ENCODE measurements at regions not wholly inside any gene's neighbourhood (a gene's known extent, or its start where the extent isn't known, plus 50 kb on each side); places are given as distances from the start of the nearest gene placed in this dataset.

- in situ Hi-C loops (cut with HindIII; ENCODE audit: low pct_ligation_motif_present, low sequenced_read_pairs), result no loop called here
- no peak for DNase-seq
- Histone ChIP-seq H3K4me3 (ENCODE audit: low read depth, low read length) (no peak overlapping the region), H3K36me3 (replicated peaks) (no peaks in the 10 kb centered on the region), H3K27me3 (replicated peaks) (no peaks in the 10 kb centered on the region), H3K27ac (no peak overlapping the region)
- no peak for TF ChIP-seq CTCF (IDR thresholded peaks at IDR 0.05; ENCODE audit: low read depth, low read length, missing control alignments)
These were observed 206.5 kb downstream of the ABCC12 start for GRCh38 chr16:47949276-47949675.

- DNase-seq, result no peak
- Histone ChIP-seq H3K36me3 (replicated peaks) (no peaks in the 10 kb centered on the region), H3K27ac (no peak overlapping the region), H3K27me3 (replicated peaks) (no peaks in the 10 kb centered on the region), H3K4me3 (ENCODE audit: low read depth, low read length) (no peak overlapping the region)
- TF ChIP-seq CTCF (IDR thresholded peaks at IDR 0.05; ENCODE audit: low read depth, low read length, missing control alignments), result no peak
- in situ Hi-C loops (cut with HindIII; ENCODE audit: low pct_ligation_motif_present, low sequenced_read_pairs), result no loop called here
These were observed 208.1 kb downstream of the ABCC12 start for GRCh38 chr16:47947723-47948122.

- no peak for TF ChIP-seq CTCF (IDR thresholded peaks at IDR 0.05; ENCODE audit: low read depth, low read length, missing control alignments)
- H3K27ac ChIP-seq, result no peak overlapping the region
- H3K27me3 ChIP-seq (replicated peaks), result no peaks in the 10 kb centered on the region
- H3K4me3 ChIP-seq (ENCODE audit: low read depth, low read length), result no peak overlapping the region
- DNase-seq, result no peak
- in situ Hi-C loops (cut with HindIII; ENCODE audit: low pct_ligation_motif_present, low sequenced_read_pairs), result no loop called here
- H3K36me3 ChIP-seq (replicated peaks), result no peaks in the 10 kb centered on the region
These were observed 209.7 kb downstream of the ABCC12 start for GRCh38 chr16:47946092-47946491.

- TF ChIP-seq CTCF (IDR thresholded peaks at IDR 0.05; ENCODE audit: low read depth, low read length, missing control alignments), result no peak
- DNase-seq, result no peak
- Histone ChIP-seq H3K27me3 (replicated peaks) (no peaks in the 10 kb centered on the region), H3K4me3 (ENCODE audit: low read depth, low read length) (no peak overlapping the region), H3K36me3 (replicated peaks) (no peaks in the 10 kb centered on the region), H3K27ac (no peak overlapping the region)
- in situ Hi-C loops (cut with HindIII; ENCODE audit: low pct_ligation_motif_present, low sequenced_read_pairs), result no loop called here
These were observed 211.2 kb downstream of the ABCC12 start for GRCh38 chr16:47944589-47944988.

- DNase-seq, result no peak
- Histone ChIP-seq H3K27me3 (replicated peaks) (no peaks in the 10 kb centered on the region), H3K4me3 (ENCODE audit: low read depth, low read length) (no peak overlapping the region), H3K27ac (no peak overlapping the region), H3K36me3 (replicated peaks) (no peaks in the 10 kb centered on the region)
- in situ Hi-C loops (cut with HindIII; ENCODE audit: low pct_ligation_motif_present, low sequenced_read_pairs), result no loop called here
- TF ChIP-seq CTCF (IDR thresholded peaks at IDR 0.05; ENCODE audit: low read depth, low read length, missing control alignments), result no peak
These were observed 212.6 kb downstream of the ABCC12 start for GRCh38 chr16:47943235-47943634.

GRCh38 chr16:47940466-47940865 is 215.3 kb downstream of the ABCC12 start:
- in situ Hi-C loops (cut with HindIII; ENCODE audit: low pct_ligation_motif_present, low sequenced_read_pairs), result no loop called here
- TF ChIP-seq CTCF (IDR thresholded peaks at IDR 0.05; ENCODE audit: low read depth, low read length, missing control alignments), result no peak

More at GRCh38 chr16:47940466-47940865, 215.3 kb downstream of the ABCC12 start:
- DNase-seq, result no peak
- Histone ChIP-seq H3K27me3 (replicated peaks) (no peaks in the 10 kb centered on the region), H3K27ac (no peak overlapping the region), H3K4me3 (ENCODE audit: low read depth, low read length) (no peak overlapping the region), H3K36me3 (replicated peaks) (no peaks in the 10 kb centered on the region)
